Right lung (tissue), 2 donors: ENCODE measurements at regions not wholly inside any gene's neighbourhood (a gene's known extent, or its start where the extent isn't known, plus 50 kb on each side); places are given as distances from the start of the nearest gene placed in this dataset.
"Not testable (repeated sequence)": the region's sequence is repeated elsewhere in the genome, so short reads cannot be mapped to it uniquely, and the experiment has no call there.

Experiments
- DNase-seq, 2 donors: peaks; one replicate each; pipeline ENCODE4 v3.0.0-alpha.2; 2013

DNA sequence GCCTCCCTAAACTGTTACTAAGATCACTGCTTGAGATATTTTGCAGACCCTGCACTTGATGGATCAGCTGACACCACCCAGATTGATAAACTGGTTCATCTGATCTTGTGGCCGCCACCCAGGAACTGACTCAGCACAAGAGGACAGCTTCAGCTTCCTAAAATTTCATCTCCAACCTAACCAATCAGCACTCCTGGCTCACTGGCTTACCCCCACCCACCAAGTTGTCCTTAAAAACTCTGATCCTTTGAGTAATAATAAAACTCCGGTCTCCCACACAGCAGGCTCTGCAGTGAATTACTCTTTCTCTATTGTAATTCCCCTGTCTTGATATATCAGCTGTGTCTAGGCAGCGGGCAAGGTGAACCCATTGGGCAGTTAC is 174.8 kb downstream of the UTP18 start:
- no peak for DNase-seq

DNA sequence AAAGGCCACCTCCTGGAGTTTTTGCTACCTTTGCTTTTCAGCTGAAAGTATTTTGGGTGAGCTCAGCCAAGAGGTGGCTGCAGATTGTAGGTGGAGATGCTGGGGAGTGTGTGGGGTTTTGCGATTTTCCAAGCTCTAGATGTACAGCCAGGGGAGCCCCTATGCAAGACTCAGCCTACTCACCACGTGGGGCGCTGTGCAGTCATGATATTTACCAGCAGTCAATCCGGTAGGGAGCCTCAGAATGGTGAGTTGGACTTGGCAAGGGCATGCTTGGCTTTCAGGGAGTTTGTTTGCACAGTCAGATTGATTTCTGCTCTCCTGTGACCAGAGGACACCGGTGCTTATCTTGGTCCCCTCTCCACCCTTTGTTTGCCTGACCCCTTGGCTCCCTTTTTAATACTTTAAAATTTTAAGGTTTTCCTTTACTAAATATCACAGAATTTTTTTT is 175.3 kb downstream of the UTP18 start:
- DNase-seq: peak; percentile 11 to 25

DNA sequence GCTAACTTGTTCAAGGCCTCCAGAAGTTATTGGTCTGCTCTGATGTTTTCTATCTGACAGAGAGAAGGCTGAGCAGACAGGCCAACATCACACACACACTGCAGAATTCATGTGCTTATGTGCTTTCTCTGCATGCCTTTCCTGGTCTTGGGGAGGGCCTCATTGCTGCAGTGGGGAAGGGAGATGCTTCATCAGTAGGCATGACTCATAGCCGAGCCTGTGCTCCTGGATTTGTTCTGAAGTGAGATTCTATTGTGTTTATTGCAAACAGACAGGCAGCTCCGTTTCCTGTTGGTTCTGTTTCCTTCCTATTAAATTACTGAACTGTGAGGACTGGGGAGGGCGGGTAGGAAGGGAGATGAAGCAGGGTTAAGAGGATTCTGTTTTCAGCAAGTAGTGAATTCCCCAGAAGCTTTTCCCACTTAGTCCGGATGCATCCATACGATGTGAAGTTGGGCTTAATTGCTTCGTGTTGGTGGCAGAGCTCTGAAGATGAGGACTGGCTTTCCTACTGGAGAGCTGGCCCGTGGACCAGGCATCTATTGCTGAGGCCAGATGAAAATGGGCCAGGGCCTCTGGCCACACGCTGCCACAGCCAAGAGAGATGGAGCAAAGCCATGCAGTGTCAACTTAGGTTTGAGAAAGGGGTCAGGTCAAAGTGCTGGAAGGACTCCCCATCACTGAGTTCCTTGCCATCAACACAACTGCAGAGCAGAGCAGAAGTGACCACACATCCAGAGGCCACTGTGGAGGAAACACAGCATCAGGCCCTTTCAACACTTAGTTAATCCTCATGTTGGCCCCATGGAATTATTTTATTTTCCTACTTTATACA is 179.3 kb downstream of the UTP18 start:
- no peak for DNase-seq

DNA sequence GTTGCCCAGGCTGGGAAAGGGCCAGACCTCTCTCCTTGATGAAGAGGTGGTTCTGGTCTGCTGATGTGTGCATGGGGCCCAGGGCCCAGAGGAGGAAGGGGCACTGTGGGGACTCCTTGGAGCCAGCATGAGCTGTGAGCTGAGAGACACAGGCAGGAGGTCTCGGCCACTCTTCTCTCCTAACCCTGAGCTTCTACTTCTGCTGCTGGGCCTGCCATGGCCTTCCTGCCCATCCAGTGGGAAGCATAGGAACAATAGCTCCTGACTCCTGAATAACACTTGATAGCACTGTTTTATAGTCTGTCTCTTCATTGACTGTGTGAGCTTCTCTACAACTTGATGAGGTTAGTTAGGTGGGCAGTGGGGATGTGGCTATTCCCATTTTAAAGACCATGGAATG is 181.1 kb downstream of the UTP18 start:
- DNase-seq: no peak

DNA sequence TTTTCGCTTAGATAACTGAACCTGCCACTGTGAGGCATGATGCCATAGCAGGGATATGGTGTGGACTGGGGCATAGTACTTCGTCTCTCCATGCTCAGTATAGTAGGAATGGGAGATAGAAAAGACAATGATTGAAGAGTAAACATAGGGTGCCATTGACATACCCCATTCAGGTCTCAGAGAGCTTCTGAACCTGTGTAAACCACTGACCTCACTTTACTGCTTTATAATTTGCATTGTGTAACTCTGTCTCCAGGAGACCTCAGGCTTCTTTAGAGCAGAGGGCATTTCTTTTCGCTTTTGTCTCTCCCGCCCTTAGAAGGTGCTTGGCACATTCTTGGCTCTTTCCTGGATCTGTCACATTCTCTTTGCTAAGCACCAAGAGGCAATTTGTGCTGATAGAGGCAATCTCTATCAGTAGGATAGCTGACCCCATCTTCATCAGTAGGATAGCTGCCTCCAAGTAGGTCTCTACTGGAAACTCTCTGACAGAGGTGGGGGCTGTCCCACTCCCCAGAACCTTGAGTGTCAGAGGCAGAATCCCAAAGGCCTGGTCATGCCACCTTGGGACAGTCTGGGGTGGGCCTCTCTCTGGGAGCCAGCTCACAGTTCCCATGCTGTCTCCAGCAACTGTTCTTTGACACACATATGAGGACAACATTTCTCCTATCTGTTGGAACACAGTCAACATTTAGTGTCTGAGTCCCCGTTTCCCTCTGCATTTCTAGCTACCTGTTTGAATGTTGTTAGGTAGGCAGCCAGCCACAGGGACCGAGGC is 181.9 kb downstream of the UTP18 start:
- DNase-seq: no peak

DNA sequence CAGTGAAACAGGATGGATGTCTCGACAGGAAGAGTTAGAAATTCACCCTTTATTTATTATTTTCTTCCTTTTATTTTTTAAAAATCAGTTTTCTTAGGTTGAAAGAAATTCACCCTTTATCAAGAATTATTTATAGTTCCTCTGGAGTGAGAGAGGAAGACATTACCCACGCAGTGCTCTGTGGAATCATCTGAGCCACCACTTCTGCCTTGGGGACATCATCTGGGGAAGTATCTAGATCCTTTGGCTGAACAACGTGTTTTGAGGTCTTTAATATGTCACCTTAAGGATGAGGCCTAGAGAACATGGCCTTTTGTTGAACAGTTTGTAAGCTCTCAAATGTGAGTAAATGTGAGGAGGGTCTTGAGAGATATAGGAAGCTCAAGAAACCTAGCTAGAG is 183.3 kb downstream of the UTP18 start:
- DNase-seq: no peak

DNA sequence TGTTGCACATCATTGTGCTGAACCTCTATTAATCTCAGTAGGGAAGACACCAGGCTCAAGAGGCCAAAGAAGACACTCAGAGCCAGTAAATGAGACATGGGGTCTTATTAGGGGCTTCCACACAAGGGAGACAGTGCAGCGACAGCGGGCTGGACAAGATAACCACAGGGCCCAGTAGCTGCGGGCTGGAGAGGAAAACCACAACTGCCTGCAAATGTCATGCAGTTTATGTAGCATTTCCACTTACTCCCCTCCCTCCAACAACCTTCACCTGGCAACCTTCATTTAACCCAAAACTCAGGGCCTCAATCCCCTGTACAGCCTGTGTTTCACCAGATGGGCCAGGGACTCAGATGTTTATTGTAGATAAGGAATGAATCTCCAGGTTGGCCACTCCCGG is 185.6 kb downstream of the UTP18 start:
- DNase-seq: no peak

DNA sequence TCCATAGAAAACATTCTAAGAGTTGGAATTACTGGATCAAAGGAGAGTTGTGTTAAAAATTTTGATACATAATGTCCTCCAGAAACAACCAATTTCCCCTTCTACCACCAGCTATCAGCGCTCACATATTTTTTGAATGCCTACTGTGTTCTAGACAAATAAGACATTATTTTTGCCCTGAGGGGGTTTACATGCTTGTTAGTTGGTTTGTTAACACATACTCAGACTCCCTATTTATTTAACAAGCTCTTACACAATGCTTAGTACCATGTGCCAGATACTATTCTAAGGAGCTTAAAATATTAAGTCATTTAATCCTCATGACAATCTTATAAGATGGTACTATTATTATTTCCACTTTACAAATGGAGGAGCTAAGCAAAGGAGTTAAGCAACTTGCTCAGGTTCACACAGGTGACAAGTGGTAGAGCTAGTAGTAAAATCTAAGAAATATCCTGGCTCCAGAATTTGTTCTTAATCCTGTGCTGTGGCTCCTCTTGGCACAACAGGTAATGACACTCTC is 194.2 kb downstream of the UTP18 start:
- no peak for DNase-seq

DNA sequence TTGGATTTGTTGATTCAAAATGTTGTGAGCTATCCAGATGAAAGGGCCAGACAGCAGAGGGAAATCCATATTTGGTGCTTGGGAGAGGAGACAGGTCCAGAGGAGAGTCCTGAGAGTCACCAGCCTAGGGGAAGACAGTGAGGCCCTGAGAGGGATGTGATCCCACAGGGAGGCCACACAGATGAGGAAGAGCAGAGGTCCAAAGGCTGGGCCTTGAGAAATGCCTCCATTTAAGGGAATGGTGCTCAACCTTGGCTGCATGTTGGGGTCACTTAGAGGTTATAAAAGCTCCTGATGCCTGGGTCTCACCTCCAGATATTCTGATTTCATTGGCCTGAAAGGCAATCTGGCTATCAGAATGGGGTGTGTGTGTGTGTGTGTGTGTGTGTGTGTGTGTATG is 194.9 kb downstream of the UTP18 start:
- DNase-seq: no peak

DNA sequence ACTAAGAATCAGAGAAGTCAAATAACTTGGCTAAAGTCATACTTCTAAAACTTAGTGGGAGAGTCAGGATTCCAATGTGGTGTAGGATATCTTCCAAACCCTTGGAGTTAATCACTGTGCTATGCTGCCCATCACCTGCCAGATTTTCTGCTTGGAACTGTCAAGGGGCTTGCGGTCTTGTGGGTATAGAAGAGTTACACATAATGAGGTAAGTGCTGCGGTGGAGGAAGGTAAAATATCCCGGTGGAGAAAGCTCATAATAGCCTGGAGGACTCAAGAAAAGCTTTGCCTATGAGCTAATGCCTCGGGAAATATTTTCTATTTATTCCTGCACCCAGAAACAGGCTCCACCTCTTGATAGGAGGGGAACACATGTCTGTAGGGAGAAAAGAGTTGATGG is 195.6 kb downstream of the UTP18 start:
- no peak for DNase-seq

DNA sequence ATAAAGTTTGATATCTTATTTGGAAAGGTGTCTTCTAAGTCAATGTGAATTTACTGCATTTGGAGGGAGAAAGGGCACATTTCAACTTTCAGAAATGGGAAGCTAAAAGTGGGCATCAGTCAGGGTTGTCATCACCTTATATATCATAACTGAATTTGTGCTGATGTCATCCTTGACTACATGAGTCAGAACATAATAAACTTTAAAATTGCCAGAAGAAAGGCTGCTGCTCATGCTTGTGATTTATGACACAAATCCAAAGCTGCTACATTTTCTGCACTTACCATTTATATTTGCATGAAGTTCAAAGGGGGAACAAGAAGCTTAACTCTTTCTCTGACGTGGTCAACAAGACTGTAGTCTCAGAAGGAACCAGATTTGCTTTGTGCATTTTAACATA is 196.6 kb downstream of the UTP18 start:
- no peak for DNase-seq

DNA sequence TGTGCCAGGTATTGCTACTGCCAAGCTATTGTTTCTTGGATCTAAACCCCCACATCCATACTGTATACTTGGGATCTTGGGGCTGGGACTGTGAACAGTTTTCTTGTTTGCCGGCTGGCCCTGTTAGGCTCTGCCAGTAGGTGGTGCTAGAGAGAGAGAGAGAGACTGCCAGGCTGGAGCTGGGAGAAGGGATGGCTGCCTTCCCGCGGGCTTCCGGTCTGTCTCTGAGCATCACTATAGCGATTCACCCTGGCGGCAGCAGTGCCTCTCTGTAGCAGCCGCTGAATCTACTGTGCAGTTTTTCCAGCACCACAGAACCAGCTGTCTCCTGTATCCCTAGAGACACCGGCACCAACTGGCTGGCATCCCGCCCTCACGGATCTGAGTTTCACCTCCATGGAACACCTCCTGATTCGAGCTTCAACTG is 201.2 kb downstream of the UTP18 start:
- peak; percentile 7 to 16 for DNase-seq

DNA sequence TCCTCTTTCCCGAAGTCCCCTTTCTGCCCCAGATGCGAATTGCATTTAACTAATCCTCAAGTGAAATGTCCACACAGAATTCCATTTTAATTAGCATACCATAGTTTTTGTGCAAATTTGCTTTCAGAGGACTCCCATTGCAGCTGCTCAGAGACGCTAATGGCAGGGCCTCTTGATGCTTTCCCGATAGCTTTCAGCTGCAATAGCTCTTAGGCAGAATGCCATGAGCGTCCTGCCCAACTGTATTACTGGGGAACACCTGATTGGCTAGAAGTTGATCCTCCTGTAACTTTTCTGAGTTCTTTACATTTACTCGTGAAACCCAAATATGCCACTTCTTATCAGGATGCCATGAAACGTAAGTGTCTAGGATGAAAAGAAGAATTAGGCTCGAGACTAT is 203.0 kb downstream of the UTP18 start:
- DNase-seq: no peak

DNA sequence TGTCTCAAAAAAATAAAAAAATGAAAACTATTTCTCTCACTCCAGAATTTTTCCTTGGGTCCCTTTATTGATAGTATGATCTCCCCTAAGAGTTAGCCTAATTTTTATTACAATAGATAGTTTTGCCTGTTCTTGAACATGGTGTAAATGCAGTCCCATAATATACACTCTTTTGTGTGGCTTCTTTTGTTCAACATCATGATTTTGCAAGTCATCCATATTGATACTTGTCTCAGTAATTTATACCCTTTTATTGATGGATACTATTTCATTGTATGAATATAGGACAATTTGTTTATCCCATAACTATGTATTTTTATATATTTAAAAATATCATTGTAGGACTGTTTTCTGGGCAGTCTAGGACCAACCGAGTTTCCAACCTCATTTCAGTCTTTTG is 207.0 kb downstream of the UTP18 start:
- DNase-seq: no peak

DNA sequence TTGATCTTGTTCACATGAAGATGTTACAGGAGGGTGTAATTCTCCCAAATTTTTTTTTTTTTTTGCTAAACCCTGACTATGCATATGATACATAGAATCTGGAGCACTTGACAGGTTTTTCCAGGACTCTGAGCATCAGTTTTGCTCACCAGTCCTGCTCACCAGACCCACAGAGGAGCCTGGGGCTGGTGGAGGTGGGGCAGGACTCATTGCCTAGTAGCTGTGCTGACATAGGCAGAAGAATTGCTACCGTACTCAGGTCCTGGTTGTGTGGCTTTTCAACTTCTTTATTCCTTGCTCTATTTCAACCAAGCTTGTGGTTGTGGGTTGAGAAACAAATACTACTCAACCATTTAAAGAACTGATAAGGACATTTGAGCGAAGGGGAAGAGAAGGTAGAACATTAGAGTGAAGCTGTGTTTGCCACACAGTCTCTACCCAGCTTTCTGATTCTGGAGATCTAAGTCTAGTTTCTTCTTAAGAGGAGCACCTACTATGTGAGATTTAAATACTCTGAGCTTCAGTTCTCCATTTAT is 212.4 kb downstream of the UTP18 start:
- DNase-seq: no peak

DNA sequence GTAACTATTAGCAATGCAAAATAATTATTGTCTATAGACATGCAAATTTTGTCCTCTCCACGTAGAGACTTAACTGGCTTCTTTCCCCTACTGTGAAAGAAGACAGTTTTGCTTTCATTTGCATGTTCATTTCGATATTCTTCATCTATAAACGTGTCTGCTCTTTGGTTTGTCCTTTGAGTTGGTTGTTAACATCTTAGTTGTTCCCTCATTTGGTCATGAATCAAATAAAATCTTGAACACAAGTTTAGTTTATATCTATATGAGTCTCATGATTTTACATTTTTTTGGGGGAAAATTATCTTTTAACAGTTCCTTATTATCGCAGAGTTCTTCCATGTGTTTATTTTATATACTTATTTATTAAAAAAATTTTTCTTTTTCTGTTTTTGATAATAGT is 214.4 kb downstream of the UTP18 start:
- DNase-seq: no peak

DNA sequence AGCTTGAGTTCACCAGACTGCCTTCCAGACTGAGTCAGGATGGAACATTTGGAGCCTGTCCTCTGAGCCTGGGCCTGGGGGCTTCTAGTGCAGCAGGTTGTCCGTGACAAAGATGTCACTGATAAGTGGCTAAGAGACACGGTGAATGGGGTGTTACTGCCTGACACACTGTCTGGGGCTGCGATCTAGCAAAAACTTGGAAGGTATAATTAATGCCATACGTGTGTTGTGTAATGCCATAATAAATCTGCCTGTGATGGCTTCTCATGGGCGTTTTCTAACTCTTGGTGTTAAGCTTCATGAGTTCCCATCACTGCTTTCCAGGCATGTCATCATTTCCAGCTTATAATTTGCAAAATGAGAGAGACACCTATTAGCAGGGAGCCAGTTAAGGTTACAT is 215.4 kb downstream of the UTP18 start:
- no peak for DNase-seq

DNA sequence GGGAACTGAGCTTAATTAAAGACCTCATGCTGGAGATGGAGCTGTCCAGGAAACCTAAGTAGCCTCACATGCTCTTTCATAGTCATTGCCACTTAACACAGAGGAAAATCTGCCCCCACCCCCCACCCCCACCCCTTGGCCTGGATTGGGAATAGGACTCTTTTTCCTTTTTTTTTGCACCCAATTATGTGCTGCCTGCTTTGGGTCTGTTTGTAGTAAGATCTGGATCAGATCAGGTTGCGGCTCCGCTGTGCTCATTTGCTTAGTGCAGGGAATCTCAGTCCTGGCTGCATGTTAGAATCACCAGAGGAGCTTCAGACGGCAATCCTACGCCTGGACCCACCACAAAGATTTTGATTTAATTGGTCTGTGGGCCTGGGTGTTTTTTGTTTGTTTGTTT is 219.0 kb downstream of the UTP18 start:
- no peak for DNase-seq

DNA sequence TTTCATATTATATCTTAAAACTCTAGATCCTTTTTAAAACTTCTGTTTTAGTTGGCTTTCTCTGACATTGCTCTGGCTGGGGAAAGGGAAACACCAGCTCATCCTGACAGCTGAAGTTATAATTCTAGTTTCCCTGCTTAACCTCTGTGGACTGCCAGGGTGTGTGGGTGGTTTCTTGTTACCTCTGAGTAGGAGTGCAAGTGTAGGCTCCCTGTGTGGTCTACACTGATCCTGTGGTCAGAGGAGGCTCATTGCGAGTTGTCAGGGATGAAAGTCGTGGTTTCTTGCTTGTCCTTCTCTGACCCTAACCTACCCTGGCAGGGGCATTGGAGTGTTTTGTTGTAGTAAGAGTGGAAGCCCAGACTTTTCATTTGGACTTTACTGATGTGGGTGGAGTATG is 221.0 kb downstream of the UTP18 start:
- no peak for DNase-seq

DNA sequence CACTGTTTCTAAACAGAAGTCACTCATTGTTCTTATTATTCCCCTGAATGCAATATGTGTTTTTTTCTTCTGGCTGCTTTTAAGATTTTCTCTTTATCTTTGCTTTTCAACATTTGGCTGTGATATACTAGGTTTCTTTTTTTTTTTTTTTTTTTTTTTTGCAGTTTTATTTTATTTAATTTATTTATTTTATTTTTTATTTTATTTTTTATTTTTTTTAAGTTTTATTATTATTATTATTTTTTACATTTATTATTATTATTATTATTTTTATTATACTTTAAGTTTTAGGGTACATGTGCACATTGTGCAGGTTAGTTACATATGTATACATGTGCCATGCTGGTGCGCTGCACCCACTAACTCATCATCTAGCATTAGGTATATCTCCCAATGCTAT is 221.9 kb downstream of the UTP18 start:
- DNase-seq: not testable (repeated sequence)

DNA sequence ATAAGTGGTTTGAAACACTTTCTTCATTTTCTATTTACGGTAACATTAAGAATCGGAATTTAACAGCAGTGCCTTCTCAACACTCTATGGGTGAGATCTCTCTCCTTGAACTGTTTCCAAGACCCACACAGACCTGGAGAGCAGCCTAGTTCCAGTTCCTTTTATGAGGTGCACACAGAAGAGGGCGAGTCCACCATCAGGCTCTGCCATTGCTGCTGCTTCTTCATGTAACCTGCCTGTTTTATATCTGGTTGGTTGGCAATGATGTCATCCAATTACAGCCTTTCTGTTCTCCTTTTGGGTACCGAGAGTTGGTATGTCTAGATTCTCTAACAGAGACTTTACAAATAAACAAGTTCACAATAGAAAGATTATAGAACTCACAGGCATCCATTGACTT is 225.7 kb downstream of the UTP18 start:
- DNase-seq: no peak

DNA sequence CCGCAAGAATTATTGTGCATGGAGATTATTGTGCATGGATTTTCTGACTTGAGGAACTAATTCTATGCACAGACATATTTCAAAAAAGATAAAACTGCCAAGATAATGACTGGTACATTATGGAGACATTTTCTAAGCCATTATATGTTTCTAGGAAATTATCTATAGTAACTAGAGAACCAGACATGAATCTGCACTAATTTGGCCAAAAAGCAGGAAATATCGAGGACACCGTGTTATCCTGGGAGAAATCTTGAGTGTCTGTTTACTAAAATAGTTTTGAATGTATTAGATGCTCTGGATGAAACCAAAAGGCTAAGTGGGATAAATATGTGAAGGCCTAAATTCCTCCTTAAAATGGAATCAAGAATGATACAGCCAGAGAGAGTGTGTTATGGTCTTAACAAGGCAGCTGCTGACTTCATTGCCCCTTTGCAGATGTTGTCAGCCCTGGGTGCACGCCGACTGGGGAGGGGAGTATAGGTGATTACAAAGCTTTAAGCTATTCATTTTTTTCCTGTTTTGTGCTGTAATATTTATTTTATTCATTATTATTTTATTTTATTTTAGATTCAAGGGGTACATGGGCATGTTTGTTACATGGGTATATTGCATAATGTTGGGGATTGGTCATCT is 226.7 kb downstream of the UTP18 start:
- no peak for DNase-seq
